GM19372 (cell line): ENCODE measurements at regions not wholly inside any gene's neighbourhood (a gene's known extent, or its start where the extent isn't known, plus 50 kb on each side); places are given as distances from the start of the nearest gene placed in this dataset.
"Not testable (repeated sequence)": the region's sequence is repeated elsewhere in the genome, so short reads cannot be mapped to it uniquely, and the experiment has no call there.

Experiments used
- ATAC-seq: cut with Tn5 transposase; IDR thresholded peaks from one replicate; pipeline ENCODE4 v1.9.1; 2021; ENCODE audit warnings: mild to moderate bottlenecking, low read depth, moderate library complexity; ENCODE audit not compliant: unreplicated experiment

GRCh38 chr2:4221434-4221833 lies 518.1 kb downstream of the DCDC2C start:
- no peak for ATAC-seq

GRCh38 chr2:4221845-4222244 lies 518.5 kb downstream of the DCDC2C start:
- no peak for ATAC-seq

- ATAC-seq: not testable (repeated sequence)
These were observed 541.0 kb downstream of the DCDC2C start for GRCh38 chr2:4244422-4244821.

GRCh38 chr2:4246364-4247131 lies 543.2 kb downstream of the DCDC2C start:
- no peak for ATAC-seq

- no peak for ATAC-seq
These were observed 544.4 kb downstream of the DCDC2C start for GRCh38 chr2:4247791-4248190.

GRCh38 chr2:4255491-4255890 lies 552.1 kb downstream of the DCDC2C start:
- ATAC-seq: no peak

GRCh38 chr2:4256351-4256750 lies 553.0 kb downstream of the DCDC2C start:
- ATAC-seq: no peak

GRCh38 chr2:4258563-4258962 lies 555.2 kb downstream of the DCDC2C start:
- no peak for ATAC-seq

GRCh38 chr2:4265936-4266335 lies 562.6 kb downstream of the DCDC2C start:
- ATAC-seq: no peak

GRCh38 chr2:4269885-4270284 lies 566.5 kb downstream of the DCDC2C start:
- no peak for ATAC-seq

- no peak for ATAC-seq
These were observed 569.0 kb downstream of the DCDC2C start for GRCh38 chr2:4272261-4272858.

- ATAC-seq: no peak
These were observed 575.0 kb downstream of the DCDC2C start for GRCh38 chr2:4278392-4278791.

- ATAC-seq: no peak
These were observed 576.1 kb downstream of the DCDC2C start for GRCh38 chr2:4279431-4279830.

- no peak for ATAC-seq
These were observed 588.1 kb downstream of the DCDC2C start for GRCh38 chr2:4291430-4291829.

- ATAC-seq: no peak
These were observed 592.3 kb downstream of the DCDC2C start for GRCh38 chr2:4295680-4296079.

GRCh38 chr2:4300616-4301015 lies 597.2 kb downstream of the DCDC2C start:
- ATAC-seq: no peak

- ATAC-seq: no peak
These were observed 621.2 kb downstream of the DCDC2C start for GRCh38 chr2:4324531-4324930.

GRCh38 chr2:4336864-4337263 lies 633.5 kb downstream of the DCDC2C start:
- ATAC-seq: no peak

- ATAC-seq: no peak
These were observed 635.0 kb downstream of the DCDC2C start for GRCh38 chr2:4338345-4338744.

- ATAC-seq: no peak
These were observed 637.2 kb downstream of the DCDC2C start for GRCh38 chr2:4340536-4340935.

- ATAC-seq: no peak
These were observed 643.3 kb downstream of the DCDC2C start for GRCh38 chr2:4346628-4347027.

- ATAC-seq: no peak
These were observed 650.3 kb downstream of the DCDC2C start for GRCh38 chr2:4353668-4354067.
